H1 (cell line): ENCODE measurements at regions not wholly inside any gene's neighbourhood (a gene's known extent, or its start where the extent isn't known, plus 50 kb on each side); places are given as distances from the start of the nearest gene placed in this dataset.

ENCODE experiments used
- CTCF ChIP-seq, 3 experiments: IDR thresholded peaks; 1 replicate in 2 of 3; 2 replicates in 1 of 3; pipeline versions ENCODE4 v1.5.1 to v1.6.1; 2011; ENCODE audit warnings: low read length in 3 of 3, mild to moderate bottlenecking in 3 of 3, inconsistent platforms in 2 of 3, low read depth in 1 of 3, moderate library complexity in 1 of 3; ENCODE audit not compliant: insufficient read depth in 1 of 3; ENCODE audit errors: control extremely low read depth in 1 of 3
- EZH2 ChIP-seq: fragments of 200-600 bp; sonication (generic); IDR thresholded peaks from 2 replicates; pipeline ENCODE4 v1.7.1; 2012; ENCODE audit warnings: low read depth, mild to moderate bottlenecking, moderate library complexity, low read length, inconsistent platforms; ENCODE audit not compliant: severe bottlenecking
- HDAC6 ChIP-seq: IDR thresholded peaks from one replicate; pipeline ENCODE4 v1.7.1; 2012; ENCODE audit warnings: low read depth, mild to moderate bottlenecking, inconsistent platforms, low read length, moderate library complexity
- MAX ChIP-seq: IDR thresholded peaks from 2 replicates; pipeline ENCODE4 v1.6.1; 2012; ENCODE audit warnings: inconsistent platforms
- SIX5 ChIP-seq: IDR thresholded peaks from 2 replicates; pipeline ENCODE4 v1.6.1; 2011; ENCODE audit warnings: mild to moderate bottlenecking, low read depth, low read length
- SRF ChIP-seq: IDR thresholded peaks from 2 replicates; pipeline ENCODE4 v1.6.1; 2011; ENCODE audit warnings: mild to moderate bottlenecking, low read depth, low read length, moderate library complexity

- no peak for TF ChIP-seq SRF
- no peak for TF ChIP-seq EZH2
- no peak for TF ChIP-seq CTCF (IDR thresholded peaks at IDR 0.05; ENCODE audit: control extremely low read depth in 1 of 3, insufficient read depth in 1 of 3, low read depth in 1 of 3, low read length in 3 of 3)
- TF ChIP-seq HDAC6 = no peak
- TF ChIP-seq SIX5 = no peak
- TF ChIP-seq MAX = no peak
Measured at GRCh38 chr6:71408787-71409723, 120.4 kb downstream of the OGFRL1 start (continued).
